IPS-18a (cell line): ENCODE measurements at regions not wholly inside any gene's neighbourhood (a gene's known extent, or its start where the extent isn't known, plus 50 kb on each side); places are given as distances from the start of the nearest gene placed in this dataset.

ENCODE experiments used
- H3K27ac ChIP-seq: one replicate; pipeline ENCODE4 v1.5.1; 2013; ENCODE audit warnings: low read length
- H3K27me3 ChIP-seq: one replicate; pipeline ENCODE4 v1.6.1; 2013; ENCODE audit warnings: mild to moderate bottlenecking, low read length; ENCODE audit not compliant: control insufficient read depth, insufficient read depth
- H3K36me3 ChIP-seq: one replicate; pipeline ENCODE4 v1.6.1; 2013; ENCODE audit warnings: low read depth, low read length; ENCODE audit not compliant: control insufficient read depth
- H3K4me1 ChIP-seq: one replicate; pipeline ENCODE4 v1.6.1; 2013; ENCODE audit warnings: low read depth, low read length; ENCODE audit not compliant: control insufficient read depth
- H3K4me3 ChIP-seq: one replicate; pipeline ENCODE4 v1.5.1; 2013; ENCODE audit warnings: low read length
- H3K9ac ChIP-seq: one replicate; pipeline ENCODE4 v1.6.1; 2013; ENCODE audit warnings: mild to moderate bottlenecking, low read length, moderate library complexity
- H3K9me3 ChIP-seq: one replicate; pipeline ENCODE4 v1.6.1; 2013; ENCODE audit warnings: low read depth, low read length; ENCODE audit not compliant: control insufficient read depth

DNA sequence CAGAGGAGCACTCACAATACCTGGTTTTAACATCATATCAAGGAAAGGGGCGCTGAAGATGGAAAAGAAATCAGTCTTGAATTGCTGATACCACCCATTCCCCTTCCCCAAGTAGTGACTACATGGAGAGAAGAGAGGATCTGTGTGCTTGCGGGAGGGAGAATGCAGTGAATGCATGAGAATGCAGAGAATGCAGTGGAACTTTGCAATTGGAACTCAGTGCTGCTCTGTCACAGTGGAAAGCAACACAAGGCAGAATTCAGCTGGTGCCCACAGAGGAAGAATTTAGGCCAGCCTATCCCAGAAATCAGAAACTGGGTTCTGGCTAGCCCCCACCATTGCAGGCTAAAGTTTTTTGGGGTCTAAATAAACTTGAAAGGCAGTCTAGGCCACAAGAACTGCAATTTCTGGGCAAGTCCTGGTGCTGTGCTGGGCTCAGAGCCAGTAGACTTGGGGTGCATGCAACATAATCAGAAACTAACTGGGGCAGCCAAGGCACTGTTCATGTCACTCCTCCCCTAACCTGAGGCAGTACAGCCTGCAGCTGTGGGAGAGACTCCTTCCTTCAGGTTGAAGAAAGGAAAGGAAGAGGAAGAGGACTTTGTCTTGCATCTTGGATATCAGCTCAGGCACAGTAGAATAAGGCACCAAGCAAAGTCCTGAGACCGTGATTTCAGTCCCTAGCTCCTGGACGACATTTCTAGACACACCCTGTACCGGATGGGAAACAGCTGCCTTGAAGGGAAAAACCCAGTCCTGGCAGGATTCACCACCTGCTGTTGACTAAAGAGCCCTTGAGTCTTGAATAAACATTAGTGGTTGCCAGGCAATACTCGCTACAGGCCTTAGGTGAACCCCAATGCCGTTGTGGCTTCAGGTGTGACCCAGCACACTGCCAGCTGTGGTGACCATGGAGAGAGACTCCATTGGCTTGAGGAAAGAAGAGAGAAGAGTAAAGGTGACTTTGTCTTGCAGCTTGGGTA lies 329.3 kb downstream of the TBL1XR1 start:
- H3K4me1 ChIP-seq, result no peaks in the 10 kb centered on the region
- H3K27ac ChIP-seq, result no peak overlapping the region
- H3K27me3 ChIP-seq, result no peaks in the 10 kb centered on the region
- H3K4me3 ChIP-seq, result no peak overlapping the region
- H3K36me3 ChIP-seq, result no peaks in the 10 kb centered on the region
- no peaks in the 10 kb centered on the region for H3K9me3 ChIP-seq
- H3K9ac ChIP-seq, result no peak overlapping the region

DNA sequence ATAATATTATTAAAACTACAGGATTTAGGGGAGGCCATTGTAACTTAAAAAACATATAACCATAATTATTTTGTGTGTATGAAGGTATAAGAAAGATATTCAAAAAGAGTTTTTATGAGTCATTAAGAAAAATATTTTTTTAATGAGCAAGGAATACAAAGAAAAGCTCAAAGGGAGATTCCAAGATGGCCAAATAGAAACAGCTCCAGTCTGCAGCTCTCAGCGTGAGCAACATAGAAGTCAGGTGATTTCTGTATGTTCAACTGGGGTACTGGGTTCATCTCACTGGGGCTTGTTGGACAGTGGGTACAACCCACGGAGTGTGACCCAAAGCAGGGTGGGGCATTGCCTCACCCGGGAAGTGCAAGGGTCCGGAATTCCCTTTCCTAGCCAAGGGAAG lies 336.1 kb downstream of the TBL1XR1 start:
- H3K36me3 ChIP-seq, result no peaks in the 10 kb centered on the region
- H3K4me1 ChIP-seq, result no peaks in the 10 kb centered on the region
- no peaks in the 10 kb centered on the region for H3K9me3 ChIP-seq

GRCh38 chr3:176856721-176857120 lies 340.6 kb downstream of the TBL1XR1 start:
- H3K4me1 ChIP-seq, result no peaks in the 10 kb centered on the region
- H3K4me3 ChIP-seq, result no peak overlapping the region
- H3K27ac ChIP-seq, result no peak overlapping the region
- H3K36me3 ChIP-seq, result no peaks in the 10 kb centered on the region
- no peaks in the 10 kb centered on the region for H3K9me3 ChIP-seq
- no peaks in the 10 kb centered on the region for H3K27me3 ChIP-seq
- H3K9ac ChIP-seq, result no peak overlapping the region

More for the DNA sequence above, 336.1 kb downstream of the TBL1XR1 start:
- H3K4me3 ChIP-seq, result no peak overlapping the region
- no peak overlapping the region for H3K27ac ChIP-seq
- H3K27me3 ChIP-seq, result no peaks in the 10 kb centered on the region
- no peak overlapping the region for H3K9ac ChIP-seq

GRCh38 chr3:176855901-176856486 lies 341.3 kb downstream of the TBL1XR1 start:
- H3K36me3 ChIP-seq, result no peaks in the 10 kb centered on the region

GRCh38 chr3:176855213-176855612 lies 342.1 kb downstream of the TBL1XR1 start:
- no peaks in the 10 kb centered on the region for H3K4me1 ChIP-seq
- H3K27me3 ChIP-seq, result no peaks in the 10 kb centered on the region
- H3K36me3 ChIP-seq, result no peaks in the 10 kb centered on the region
- no peak overlapping the region for H3K4me3 ChIP-seq
- H3K9ac ChIP-seq, result no peak overlapping the region
- H3K9me3 ChIP-seq, result no peaks in the 10 kb centered on the region
- H3K27ac ChIP-seq, result no peak overlapping the region

More at GRCh38 chr3:176855901-176856486, 341.3 kb downstream of the TBL1XR1 start:
- Histone ChIP-seq H3K27me3 (no peaks in the 10 kb centered on the region), H3K9ac (no peak overlapping the region), H3K27ac (no peak overlapping the region), H3K4me3 (no peak overlapping the region), H3K9me3 (no peaks in the 10 kb centered on the region), H3K4me1 (no peaks in the 10 kb centered on the region)

DNA sequence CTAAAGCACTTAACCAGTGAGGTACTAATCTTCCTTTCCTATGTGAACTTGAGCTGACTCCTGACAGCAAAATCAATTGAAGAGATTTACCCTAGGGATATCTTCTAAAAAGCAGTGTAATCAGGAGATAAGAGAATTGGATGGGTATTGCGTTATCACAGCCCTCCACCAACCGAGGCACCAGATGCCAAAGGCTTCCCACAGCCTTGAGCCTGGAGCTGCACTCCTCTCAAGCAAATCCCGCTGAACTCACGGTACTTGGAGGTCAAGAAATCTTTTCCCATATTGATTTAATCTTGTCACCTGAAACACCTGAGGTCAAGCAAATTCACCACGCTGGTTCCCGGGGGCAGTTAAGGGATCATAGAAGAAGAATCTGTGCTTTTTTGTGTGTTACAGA lies 346.8 kb downstream of the TBL1XR1 start:
- H3K27ac ChIP-seq, result no peak overlapping the region
- no peaks in the 10 kb centered on the region for H3K4me1 ChIP-seq
- no peaks in the 10 kb centered on the region for H3K9me3 ChIP-seq
- no peaks in the 10 kb centered on the region for H3K36me3 ChIP-seq
- no peak overlapping the region for H3K9ac ChIP-seq
- no peak overlapping the region for H3K4me3 ChIP-seq
- H3K27me3 ChIP-seq, result no peaks in the 10 kb centered on the region

DNA sequence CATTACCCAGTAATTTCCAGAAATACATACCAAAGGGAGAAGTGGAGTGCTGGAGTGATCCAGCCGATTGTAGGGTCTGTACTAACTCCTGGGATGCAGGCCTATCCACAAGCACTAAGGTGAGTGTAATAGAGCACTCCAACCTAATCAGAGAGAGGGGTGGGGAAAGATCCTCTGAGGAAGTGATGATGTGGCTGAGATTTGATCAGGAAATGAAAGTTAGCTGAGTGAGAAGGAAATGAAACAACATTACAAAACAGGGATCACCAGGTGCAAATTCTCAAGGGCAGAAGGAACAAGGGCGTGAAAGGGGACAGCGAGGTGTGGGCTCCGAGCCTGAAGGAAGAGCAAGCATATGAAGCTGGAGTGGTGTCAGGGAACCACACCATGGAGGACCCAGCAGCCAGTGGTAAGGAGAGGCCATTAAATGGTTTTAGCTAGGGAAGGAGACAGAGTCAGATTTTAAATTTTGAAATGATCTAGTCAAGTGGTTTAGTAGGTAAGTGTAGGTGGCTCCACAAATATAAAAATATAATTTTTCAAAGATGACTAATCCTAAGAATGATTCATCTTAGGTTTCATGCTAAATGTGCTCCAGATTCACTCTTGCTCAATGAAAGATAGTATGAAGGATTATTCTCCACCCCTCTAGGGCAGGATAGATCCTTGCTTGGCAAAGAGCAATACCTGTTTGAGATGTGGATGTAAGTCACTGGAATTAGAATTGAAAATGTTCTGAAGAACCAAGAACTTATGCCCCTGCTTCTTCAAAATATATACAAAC lies 348.7 kb downstream of the TBL1XR1 start:
- Histone ChIP-seq H3K4me1 (no peaks in the 10 kb centered on the region), H3K27ac (no peak overlapping the region), H3K9me3 (no peaks in the 10 kb centered on the region), H3K4me3 (no peak overlapping the region), H3K27me3 (no peaks in the 10 kb centered on the region), H3K9ac (no peak overlapping the region), H3K36me3 (no peaks in the 10 kb centered on the region)

GRCh38 chr3:176842914-176843313 lies 354.4 kb downstream of the TBL1XR1 start:
- H3K9me3 ChIP-seq, result no peaks in the 10 kb centered on the region
- H3K4me1 ChIP-seq, result no peaks in the 10 kb centered on the region
- H3K36me3 ChIP-seq, result no peaks in the 10 kb centered on the region
- H3K4me3 ChIP-seq, result no peak overlapping the region
- no peak overlapping the region for H3K9ac ChIP-seq
- no peak overlapping the region for H3K27ac ChIP-seq
- no peaks in the 10 kb centered on the region for H3K27me3 ChIP-seq

- Histone ChIP-seq H3K9ac (no peak overlapping the region), H3K4me3 (no peak overlapping the region), H3K27me3 (no peaks in the 10 kb centered on the region), H3K9me3 (no peaks in the 10 kb centered on the region), H3K36me3 (no peaks in the 10 kb centered on the region), H3K4me1 (no peaks in the 10 kb centered on the region), H3K27ac (no peak overlapping the region)
Measured at GRCh38 chr3:176840641-176841286, 356.5 kb downstream of the TBL1XR1 start.

- Histone ChIP-seq H3K27ac (no peak overlapping the region), H3K9ac (no peak overlapping the region)
Measured at GRCh38 chr3:176839901-176840300, 357.4 kb downstream of the TBL1XR1 start.

DNA sequence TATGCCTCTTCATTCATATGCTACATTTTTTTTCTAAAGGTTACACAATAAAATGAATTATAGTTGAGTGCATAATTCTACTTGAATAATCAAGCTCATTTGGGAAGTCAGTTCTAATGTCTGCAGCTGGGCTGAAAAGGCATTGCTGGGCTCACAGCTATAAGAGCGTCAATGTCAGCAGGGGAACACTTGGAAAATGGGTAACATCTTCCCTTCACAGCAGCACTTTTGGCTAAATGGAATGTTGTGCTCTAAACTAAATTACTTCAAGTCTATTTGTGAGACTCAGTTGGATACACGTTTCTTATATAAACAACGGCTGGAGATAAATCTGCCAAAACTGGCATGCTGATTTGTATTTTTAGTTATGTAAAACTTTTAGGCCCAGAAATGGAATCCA lies 357.8 kb downstream of the TBL1XR1 start:
- Histone ChIP-seq H3K27ac (no peak overlapping the region), H3K36me3 (no peaks in the 10 kb centered on the region), H3K27me3 (no peaks in the 10 kb centered on the region), H3K4me1 (no peaks in the 10 kb centered on the region), H3K9ac (no peak overlapping the region), H3K4me3 (no peak overlapping the region), H3K9me3 (no peaks in the 10 kb centered on the region)

More at GRCh38 chr3:176839901-176840300, 357.4 kb downstream of the TBL1XR1 start:
- H3K27me3 ChIP-seq, result no peaks in the 10 kb centered on the region
- no peaks in the 10 kb centered on the region for H3K9me3 ChIP-seq
- no peaks in the 10 kb centered on the region for H3K36me3 ChIP-seq
- no peak overlapping the region for H3K4me3 ChIP-seq
- H3K4me1 ChIP-seq, result no peaks in the 10 kb centered on the region
